Testis (tissue), 2 donors: ENCODE measurements at regions not wholly inside any gene's neighbourhood (a gene's known extent, or its start where the extent isn't known, plus 50 kb on each side); places are given as distances from the start of the nearest gene placed in this dataset.

Experiments
- DNase-seq: peaks from one replicate; pipeline ENCODE4 v3.0.0-alpha.2; 2019
- H3K27ac ChIP-seq, 2 donors: fragments of 200-600 bp; sonication (generic); one replicate each; pipeline ENCODE4 v1.5.1; 2019
- H3K27me3 ChIP-seq: fragments of 200-600 bp; sonication (generic); one replicate; pipeline ENCODE4 v1.5.1; 2019
- H3K36me3 ChIP-seq: fragments of 200-600 bp; sonication (generic); one replicate; pipeline ENCODE4 v1.5.1; 2017; ENCODE audit warnings: low read depth; ENCODE audit errors: missing control alignments
- H3K4me1 ChIP-seq: fragments of 200-600 bp; sonication (generic); one replicate; pipeline ENCODE4 v1.5.1; 2019
- H3K4me3 ChIP-seq, 2 donors: fragments of 200-600 bp; sonication (generic); one replicate each; pipeline ENCODE4 v1.5.1; 2017 to 2019
- H3K9me3 ChIP-seq: fragments of 200-600 bp; sonication (generic); one replicate; pipeline ENCODE4 v1.5.1; 2017
- POLR2A ChIP-seq: fragments of 450-650 bp; IDR thresholded peaks from one replicate; pipeline ENCODE4 v1.6.1; 2017; ENCODE audit warnings: antibody characterized with exemption, mild to moderate bottlenecking, moderate library complexity
- WGBS, 2 donors: methylation state at CpG; one replicate each; pipeline ENCODE4 v1.1.5; 2018; 5-methylcytosine and 5-hydroxymethylcytosine counted together
- intact Hi-C: fragments of 100-400 bp; cut with DNase I; formaldehyde crosslinking; loops from one replicate; pipeline ENCODE4 v1.15.1; 2023; ENCODE audit warnings: low total_unique reads
- TF ChIP-seq, protein P1 (sequence below), 3 experiments: fragments of 450-650 bp in 2 of 3; fragments of 200-600 bp in 1 of 3; sonication (generic) in 1 of 3; IDR thresholded peaks; one replicate each; pipeline ENCODE4 v1.5.1; 2016 to 2019; ENCODE audit warnings: antibody characterized with exemption in 3 of 3, mild to moderate bottlenecking in 2 of 3, moderate library complexity in 1 of 3

- peak; percentile 11 for DNase-seq
- Histone ChIP-seq H3K9me3 (no peaks in the 10 kb centered on the region), H3K27me3 (no peaks in the 10 kb centered on the region), H3K36me3 (no peaks in the 10 kb centered on the region), H3K4me3 (no peak overlapping the region), H3K4me1 (no peaks in the 10 kb centered on the region), H3K27ac (no peak overlapping the region)
- intact Hi-C loops: no loop called here
- WGBS, 2 donors: 52 to 77% methylated on average over 11 of the region's 11 CpGs
- TF ChIP-seq, protein P1, sequence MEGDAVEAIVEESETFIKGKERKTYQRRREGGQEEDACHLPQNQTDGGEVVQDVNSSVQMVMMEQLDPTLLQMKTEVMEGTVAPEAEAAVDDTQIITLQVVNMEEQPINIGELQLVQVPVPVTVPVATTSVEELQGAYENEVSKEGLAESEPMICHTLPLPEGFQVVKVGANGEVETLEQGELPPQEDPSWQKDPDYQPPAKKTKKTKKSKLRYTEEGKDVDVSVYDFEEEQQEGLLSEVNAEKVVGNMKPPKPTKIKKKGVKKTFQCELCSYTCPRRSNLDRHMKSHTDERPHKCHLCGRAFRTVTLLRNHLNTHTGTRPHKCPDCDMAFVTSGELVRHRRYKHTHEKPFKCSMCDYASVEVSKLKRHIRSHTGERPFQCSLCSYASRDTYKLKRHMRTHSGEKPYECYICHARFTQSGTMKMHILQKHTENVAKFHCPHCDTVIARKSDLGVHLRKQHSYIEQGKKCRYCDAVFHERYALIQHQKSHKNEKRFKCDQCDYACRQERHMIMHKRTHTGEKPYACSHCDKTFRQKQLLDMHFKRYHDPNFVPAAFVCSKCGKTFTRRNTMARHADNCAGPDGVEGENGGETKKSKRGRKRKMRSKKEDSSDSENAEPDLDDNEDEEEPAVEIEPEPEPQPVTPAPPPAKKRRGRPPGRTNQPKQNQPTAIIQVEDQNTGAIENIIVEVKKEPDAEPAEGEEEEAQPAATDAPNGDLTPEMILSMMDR (IDR thresholded peaks at IDR 0.05): no peak
- TF ChIP-seq POLR2A: no peak
Measured at GRCh38 chr11:134537296-134537695, 125.3 kb upstream of the B3GAT1 start.

GRCh38 chr11:134536677-134537076 lies 124.6 kb upstream of the B3GAT1 start:
- H3K4me1 ChIP-seq: no peaks in the 10 kb centered on the region
- intact Hi-C loops: no loop called here
- no peaks in the 10 kb centered on the region for H3K9me3 ChIP-seq
- no peak overlapping the region for H3K4me3 ChIP-seq
- no peak for TF ChIP-seq POLR2A
- TF ChIP-seq, protein P1 (IDR thresholded peaks at IDR 0.05): no peak
- no peaks in the 10 kb centered on the region for H3K36me3 ChIP-seq
- WGBS, 2 donors: 51 to 53% methylated on average over 8 of the region's 8 CpGs
- H3K27ac ChIP-seq: no peak overlapping the region
- no peaks in the 10 kb centered on the region for H3K27me3 ChIP-seq
- no peak for DNase-seq

GRCh38 chr11:134536219-134536618 lies 124.2 kb upstream of the B3GAT1 start:
- peak; percentile 1 for DNase-seq
- H3K4me1 ChIP-seq: no peaks in the 10 kb centered on the region
- no peaks in the 10 kb centered on the region for H3K9me3 ChIP-seq
- WGBS, 2 donors: 71 to 72% methylated on average over 14 to 15 of the region's 15 CpGs
- H3K4me3 ChIP-seq: no peak overlapping the region
- no peaks in the 10 kb centered on the region for H3K36me3 ChIP-seq
- intact Hi-C loops: no loop called here
- H3K27ac ChIP-seq: no peak overlapping the region
- no peaks in the 10 kb centered on the region for H3K27me3 ChIP-seq
- no peak for TF ChIP-seq POLR2A
- TF ChIP-seq, protein P1 (IDR thresholded peaks at IDR 0.05): no peak

DNA sequence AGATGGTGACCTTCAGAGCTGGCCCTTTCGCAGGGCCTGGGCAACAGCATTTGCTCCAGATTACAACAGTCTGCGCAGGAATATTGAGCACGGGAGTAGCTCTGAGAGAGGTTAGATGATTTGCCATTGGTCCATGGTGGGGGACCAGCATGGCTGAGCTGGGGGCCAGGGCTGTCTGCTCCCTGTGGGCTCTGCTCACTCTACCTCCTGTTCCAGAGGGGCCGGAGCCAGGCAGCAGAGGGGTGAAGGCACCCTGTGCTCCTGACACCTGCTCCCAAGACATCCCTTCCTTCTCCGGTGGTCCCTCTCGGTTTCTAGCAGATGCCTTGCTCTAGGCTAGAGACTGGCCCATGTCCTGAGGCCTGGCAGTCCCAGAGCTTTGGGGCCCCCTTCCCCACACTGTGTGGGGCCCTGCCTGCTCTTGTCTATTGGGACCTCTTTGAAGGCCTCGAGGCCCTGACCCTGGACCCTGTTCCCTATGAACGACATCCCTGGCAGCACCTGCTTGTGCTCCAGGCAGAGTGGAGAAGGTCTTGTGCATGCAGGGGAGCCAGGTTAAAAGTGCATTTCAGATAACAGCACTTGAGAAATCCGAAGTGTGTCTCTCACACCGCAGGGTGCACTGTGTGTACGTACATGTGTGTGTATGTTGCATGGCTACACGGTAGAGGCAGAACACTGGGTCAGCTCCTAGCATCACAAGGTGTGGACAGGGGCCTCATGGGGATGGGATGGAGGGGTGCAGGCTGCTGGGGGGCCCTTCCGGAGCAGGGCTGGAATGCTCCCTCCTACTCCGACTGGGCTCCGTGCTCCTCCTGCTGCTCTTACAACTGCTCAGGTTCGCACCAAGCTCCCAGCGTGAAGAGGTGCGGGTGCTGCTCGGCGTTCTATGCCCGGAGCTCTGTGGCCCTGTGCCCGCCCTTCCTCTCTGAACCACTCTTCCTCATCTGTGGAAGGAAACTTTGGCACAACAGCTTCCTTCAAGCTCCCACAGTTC lies 123.3 kb upstream of the B3GAT1 start:
- 80 to 81% methylated on average over 14 to 22 of the region's 22 CpGs for WGBS, 2 donors
- peak; percentile 11 for DNase-seq
- Histone ChIP-seq H3K9me3 (no peaks in the 10 kb centered on the region), H3K27me3 (no peaks in the 10 kb centered on the region), H3K4me1 (no peaks in the 10 kb centered on the region), H3K4me3 (no peak overlapping the region), H3K36me3 (no peaks in the 10 kb centered on the region), H3K27ac (no peak overlapping the region)
- intact Hi-C loops: no loop called here
- TF ChIP-seq, protein P1 (IDR thresholded peaks at IDR 0.05): no peak
- no peak for TF ChIP-seq POLR2A

DNA sequence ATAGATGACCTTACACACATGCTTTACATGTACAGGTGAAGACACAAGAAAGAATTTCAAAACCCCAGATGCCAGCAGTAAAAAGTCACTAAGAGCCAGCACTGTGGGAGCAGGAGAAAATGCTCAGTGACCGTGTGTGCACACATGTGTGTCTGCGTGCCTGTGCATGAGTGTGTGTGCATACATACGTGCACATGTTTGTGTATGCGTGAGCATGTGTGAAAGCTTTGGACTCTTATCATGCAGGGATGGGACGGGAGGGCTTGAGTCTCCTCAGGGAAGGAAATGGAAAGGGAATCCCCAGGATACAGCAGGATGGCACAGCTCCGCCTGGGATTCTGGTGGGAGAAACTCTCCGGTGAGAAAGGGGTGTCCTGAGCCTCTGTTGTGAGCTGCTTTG lies 121.5 kb upstream of the B3GAT1 start:
- H3K27me3 ChIP-seq: no peaks in the 10 kb centered on the region
- no peak overlapping the region for H3K27ac ChIP-seq
- no peak overlapping the region for H3K4me3 ChIP-seq
- TF ChIP-seq, protein P1 (IDR thresholded peaks at IDR 0.05): no peak
- TF ChIP-seq POLR2A: no peak
- H3K9me3 ChIP-seq: no peaks in the 10 kb centered on the region
- no peaks in the 10 kb centered on the region for H3K4me1 ChIP-seq
- intact Hi-C loops: no loop called here
- DNase-seq: peak; percentile 5
- 77 to 91% methylated on average over 7 of the region's 7 CpGs for WGBS, 2 donors
- H3K36me3 ChIP-seq: no peaks in the 10 kb centered on the region
